Putamen (tissue), 1 donor: ENCODE measurements at regions not wholly inside any gene's neighbourhood (a gene's known extent, or its start where the extent isn't known, plus 50 kb on each side); places are given as distances from the start of the nearest gene placed in this dataset.
"Not testable (repeated sequence)": the region's sequence is repeated elsewhere in the genome, so short reads cannot be mapped to it uniquely, and the experiment has no call there.

ENCODE experiments used
- DNase-seq: peaks from one replicate; pipeline ENCODE4 v3.0.0-alpha.2; 2016; ENCODE audit warnings: low spot score

DNA sequence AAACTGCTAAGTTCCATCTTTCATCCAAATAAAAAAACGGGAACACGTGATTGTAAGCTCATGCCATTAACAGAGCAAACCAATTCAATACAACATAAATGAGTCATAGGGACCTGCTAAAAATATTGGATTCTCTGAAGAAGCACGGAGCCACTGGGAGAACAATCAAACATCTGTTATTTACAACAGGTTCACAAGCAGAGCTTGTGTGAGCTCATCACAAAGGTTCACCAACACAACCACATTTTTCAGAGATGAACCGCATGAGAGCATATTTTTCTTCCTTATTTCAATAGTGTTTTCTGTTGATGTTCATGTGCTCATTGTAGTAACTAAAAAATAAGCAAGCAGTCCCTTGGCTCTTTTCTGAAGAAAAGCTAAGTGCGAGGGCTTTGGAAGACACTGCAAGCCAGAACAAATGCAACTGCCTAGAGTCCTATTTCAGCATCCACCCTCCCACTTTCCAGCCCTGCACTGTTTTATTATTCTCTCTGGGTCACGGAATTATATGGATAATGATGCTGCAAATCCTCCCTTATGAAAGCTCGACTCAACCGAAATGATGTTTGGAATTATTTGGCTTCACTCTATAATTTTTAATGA is 545.8 kb downstream of the LIG4 start:
- DNase-seq, result no peak

DNA sequence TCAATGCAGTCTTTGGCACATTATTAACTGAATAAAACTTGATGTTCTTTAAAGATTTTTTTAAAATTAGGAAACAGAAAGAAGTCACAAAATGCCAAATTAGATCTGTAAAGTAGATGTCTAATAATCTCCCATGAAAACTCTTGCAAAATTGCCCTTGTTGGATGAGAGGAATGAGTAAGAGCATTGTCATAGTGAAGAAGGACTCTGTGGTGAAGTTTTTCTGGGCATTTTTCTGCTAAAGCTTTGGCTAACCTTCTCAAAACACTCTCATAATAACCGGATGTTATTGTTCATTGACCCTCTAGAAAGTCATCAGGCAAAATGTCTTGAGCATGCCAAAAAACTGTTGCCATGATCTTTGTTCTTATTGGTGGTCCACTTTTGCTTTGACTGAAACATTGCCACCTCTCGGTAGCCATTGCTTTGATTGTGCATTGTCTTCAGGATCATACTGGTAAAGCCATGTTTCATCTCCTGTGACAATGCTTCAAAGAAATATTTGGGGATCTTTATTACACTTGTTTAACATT is 549.3 kb downstream of the LIG4 start:
- DNase-seq, result no peak

DNA sequence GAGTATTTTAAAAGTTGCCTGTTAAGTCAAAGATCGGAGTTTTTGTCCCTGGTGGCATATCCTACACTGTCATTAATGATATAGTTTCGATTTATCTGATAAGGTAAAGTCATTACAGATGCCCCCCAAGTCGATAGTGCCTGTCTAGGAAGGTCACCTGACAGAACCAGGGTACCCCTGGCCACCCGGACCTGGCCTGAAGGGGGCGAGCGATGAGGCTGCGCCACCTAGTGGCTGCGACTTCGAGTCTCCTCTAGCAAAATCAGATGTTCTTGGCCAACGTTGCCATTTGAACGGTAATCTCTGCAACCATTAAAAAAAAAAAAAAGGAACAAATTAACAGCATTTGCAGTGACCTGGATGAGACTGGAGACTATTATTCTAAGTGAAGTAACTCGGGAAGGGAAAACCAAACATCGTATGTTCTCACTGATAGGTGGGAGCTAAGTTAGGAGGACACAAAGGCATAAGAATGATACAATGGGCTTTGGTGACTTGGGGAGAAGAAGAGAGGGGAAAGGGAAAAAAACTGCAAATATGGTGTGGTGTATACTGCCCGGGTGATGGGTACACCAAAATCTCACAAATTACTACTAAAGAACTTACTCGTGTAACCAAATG is 565.1 kb downstream of the LIG4 start:
- peak; percentile 5 for DNase-seq

DNA sequence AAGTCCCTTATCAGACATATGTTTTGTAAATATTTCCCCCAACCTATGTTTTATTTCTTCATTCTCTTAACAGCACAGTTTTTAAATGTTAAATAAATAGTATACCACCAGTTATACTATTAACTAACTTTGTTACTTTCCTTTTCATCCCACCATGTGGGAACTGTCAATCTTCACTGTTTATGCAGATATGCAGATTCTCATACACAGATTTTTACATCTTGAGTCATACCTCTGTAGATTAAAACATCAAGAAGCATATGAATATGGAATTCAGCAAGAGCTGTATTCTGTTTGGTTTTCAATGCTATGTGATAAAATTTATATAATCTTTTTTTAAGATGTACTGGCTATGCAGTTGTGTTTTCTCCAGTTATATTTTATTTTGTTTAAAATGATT is 566.3 kb downstream of the LIG4 start:
- no peak for DNase-seq

DNA sequence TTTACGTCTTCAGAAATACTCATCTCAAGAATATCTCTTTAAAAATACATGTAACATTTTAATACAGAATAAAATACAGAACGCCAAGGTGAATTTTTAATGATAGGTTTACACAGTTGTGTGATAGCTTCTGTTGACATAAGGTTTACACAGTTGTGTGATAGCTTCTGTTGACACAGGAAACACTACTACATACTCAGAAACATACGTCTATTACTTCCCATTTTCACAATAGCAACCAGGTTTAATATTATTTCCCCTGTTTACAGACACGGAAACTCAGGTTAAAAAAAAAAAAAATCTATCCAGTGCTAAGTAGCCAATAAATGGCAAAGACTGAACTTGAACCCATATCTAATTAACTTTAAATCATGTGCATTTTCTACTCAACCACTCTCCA is 571.2 kb downstream of the LIG4 start:
- DNase-seq, result no peak

DNA sequence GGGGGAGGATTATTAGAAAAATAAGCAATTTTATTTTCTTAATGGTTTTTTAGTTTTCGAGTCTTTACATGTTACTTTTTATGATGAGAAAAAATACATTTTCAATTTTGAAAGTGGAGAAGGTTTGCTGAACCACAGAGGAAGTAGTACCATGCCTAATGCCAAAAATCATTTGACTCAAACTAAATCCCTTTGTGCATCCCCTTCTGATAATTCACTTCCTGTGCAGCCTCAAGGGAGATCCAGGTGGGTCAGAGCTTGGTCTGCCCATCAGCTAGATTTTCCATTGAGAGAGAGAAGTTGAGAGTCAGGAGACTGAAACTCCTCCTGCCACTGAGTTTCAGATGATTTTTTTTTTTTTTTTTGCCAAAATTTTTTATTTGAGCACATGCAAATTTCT is 571.7 kb downstream of the LIG4 start:
- no peak for DNase-seq

DNA sequence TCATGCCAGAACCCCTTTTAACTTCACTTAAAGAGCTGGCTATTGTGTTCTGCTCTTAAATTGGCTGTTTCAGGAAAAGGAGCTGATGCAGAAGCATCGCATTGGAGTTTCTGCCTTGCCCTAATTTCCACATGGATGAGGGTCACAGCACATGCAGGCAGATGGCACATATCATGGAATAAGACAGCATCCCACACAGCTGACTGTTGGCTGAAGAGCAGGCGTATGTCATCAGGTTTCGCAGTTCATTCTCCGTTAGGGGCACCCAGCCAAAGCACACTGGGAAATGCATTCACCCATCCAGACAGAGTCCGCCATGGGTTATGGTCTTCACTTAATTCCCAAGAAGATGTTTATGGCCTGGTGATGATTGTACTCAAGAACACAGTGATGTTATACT is 572.5 kb downstream of the LIG4 start:
- DNase-seq, result no peak

DNA sequence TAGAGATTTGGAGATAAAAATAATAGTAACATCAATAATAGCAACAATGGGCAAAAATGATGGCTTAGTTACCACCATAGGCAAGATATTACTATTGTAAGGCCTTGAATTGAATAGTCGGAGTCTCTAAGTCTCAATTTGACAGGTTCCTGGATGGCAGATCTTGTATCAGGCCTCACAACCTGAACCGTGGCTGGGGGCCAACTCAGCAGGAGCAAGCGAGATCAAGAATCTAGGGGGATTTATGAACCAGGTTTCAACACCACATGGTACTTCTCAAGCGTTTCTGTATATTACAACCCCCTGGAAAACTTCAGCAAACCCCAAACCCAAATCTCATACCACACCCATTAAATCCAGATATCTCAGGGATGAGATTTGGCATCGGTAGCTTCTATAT is 573.8 kb downstream of the LIG4 start:
- no peak for DNase-seq

DNA sequence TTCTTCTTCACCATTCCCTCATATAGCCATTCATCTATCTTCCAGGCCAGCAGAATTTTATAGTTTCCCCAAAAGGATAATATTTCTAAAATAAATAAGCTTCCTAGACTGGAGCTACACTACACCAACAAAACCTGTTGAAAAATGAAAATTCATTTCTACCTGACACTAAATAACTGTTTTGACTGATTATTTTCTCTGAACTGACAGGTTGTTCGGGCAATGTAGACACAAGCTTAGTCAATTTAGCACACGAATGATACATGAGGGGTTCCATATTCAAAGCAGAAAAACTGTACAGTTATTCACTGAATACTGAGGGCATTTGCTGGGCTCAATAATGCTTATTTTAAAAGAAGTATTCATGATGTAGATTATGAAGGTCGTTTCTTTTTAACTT is 589.7 kb downstream of the LIG4 start:
- DNase-seq, result no peak

DNA sequence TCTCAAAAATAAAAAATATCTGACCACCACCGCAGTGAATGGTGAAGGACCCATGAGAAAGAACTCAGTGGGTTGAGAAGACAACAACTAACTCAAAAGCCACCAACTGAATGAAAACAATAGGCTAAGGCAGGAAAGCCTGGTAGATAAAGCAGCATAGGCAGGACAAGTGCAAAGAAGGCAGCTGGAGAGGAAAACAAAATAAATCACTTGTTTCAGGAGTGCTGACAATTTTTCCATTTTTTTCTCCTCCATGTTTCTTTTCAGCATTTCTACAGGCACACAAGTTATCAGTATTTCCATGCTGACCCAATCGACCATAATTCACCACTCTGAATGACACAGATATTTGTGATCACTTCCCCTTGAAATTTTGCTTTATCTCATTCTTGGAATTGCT is 597.8 kb downstream of the LIG4 start:
- no peak for DNase-seq

DNA sequence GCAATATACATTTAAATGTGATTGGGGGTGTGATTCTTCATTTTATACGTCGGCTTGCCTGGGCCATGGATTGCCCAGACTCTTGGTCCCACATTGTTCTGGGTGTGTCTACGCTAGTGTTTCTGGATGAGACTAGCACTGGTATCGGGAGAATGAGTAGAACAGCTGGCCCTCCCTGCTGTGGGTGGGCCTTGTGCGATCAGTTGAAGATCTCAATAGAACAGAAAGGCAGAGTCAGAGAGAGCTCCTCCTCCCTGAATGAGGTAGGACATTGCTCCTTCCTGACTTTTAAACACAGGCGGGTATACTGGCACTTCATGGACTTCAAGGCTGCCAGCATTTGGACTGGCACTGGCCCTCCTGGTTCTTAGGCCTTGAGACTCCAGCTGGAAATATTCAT is 603.0 kb downstream of the LIG4 start:
- DNase-seq, result no peak

DNA sequence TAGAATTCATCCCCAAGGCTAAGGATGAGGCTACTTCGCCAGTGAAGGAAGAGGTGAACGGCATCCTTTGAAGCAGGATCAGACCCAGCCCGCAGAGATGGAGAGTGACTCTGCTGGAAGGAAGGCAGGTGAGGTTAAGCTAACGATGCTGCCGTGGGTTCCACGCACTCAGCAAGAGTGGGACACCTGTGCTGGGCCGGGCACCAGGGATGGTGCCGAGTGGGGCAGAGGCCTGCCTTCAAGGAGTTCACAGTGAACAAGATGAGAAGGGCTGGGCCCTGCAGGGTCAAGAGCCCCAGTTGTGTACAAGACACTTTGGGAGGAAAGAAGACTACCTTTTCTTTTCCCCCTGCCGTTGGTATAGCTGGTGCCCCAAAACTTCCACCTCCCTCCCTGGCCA is 606.6 kb downstream of the LIG4 start:
- no peak for DNase-seq

DNA sequence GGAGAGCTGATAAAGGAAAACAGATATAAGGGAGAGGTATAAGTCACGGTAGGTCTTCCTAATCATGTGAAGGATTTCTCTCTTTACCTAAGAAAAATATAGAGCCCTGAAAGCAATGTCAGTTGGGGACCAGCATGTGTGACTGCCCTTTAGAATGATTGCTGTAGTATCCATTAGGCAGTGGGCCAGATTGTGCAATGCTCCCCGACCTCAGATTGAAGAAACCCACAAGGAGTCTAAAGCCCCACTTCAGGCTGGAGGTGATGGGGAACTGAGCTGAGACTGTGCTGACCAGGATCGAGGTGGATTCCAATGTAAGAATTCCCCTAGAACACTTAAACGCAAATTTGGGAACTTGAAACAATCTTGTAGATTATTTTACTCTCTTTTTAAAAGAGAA is 614.4 kb downstream of the LIG4 start:
- DNase-seq, result no peak

DNA sequence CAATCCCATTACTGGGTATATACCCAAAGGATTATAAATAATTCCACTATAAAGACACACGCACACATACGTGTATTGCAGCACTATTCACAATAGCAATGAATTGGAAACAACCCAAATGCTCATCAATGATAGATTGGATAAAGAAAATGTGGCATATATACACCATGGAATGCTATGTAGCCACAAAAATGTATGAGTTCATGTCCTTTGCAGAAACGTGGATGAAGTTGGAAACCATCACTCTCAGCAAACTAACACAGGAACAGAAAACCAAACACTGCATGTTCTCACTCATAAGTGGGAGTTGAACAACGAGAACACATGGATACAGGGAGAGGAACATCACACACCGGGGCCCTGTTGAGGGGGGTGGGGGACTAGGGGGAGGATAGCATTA is 619.0 kb downstream of the LIG4 start:
- not testable (repeated sequence) for DNase-seq

DNA sequence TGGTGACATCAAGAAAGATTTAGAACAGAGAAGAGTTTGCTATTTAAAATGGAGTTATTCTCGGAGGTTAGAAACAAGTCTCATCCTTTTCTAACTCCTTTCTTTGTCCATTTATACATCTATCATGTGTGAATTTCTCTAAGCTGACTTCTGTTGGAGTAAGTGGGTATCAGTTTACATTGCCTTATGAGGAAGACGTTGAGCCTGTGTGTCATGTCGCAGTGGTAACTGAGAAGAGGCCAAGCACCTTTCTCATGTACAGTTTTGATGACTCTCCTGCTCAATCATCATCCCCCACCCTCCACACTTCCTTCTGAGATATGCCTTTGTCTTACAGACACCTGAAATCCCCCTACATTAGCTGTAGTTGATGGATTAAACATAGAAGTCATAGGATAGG is 624.8 kb downstream of the LIG4 start:
- DNase-seq, result no peak

DNA sequence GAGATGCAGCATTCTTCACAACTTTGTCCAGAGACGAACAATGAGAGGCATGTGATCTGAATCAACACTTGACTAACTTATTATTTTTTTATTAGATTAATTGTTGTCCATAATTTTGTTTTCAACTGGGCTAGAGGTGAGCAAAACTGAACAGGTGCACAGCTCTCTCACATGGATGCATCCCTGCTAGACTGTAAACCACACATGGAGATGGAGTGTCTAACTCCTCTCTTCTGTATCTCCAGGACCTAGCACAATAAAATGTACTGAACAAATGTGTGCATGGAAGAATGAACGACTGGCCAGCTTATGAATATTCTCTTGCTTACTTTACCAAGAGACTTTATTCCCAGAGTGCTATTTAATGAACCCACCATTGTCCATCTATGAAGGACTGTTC is 627.7 kb downstream of the LIG4 start:
- no peak for DNase-seq

DNA sequence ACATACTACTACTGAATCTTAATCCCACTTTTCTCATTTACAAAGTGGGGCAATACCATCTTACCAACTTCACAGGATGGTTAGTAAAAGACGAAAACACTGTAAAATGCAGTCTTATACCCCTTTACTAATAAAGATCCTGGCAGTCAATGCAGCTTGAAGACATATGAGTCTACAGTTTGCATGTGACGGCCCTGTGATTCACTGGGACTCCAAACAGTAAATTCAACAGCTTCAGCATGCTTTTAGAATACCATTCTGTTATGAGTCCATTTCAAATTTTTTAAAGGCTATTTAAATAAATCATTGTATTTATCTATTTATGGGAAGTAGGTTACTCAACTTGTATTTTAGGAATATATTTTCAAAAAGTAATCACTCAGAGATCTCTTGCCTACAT is 629.1 kb downstream of the LIG4 start:
- no peak for DNase-seq

DNA sequence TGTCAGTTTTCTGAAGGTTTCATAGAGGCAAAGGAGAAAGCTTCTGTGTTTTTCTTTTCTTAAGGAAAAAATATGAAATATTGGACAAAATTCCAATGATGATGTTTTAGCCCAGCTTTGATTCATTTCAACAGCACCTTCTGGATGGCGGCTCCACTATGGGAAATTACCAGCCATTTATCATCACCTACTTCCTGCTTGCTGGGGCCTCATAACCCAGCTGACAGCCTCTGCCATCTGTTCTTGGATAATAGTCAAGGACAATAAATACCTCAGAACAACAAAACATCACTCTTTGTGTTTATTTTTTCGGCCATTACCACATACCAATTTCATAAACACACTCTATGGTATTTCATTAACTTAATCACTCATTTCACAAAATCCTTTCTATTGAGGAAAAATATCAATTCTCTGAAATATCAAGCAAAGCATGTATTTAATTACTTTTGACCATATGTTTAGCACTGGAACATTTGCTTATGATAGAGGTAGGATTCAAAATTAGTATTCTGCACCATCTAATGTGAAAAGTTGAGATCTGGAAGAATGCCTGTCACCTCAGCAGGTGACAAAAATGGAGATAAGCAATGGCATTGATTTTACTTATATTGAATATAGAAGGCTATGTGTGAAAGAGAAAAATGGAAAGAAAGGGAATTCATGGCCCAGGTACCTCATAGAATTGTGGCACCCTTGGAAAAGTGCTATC is 629.7 kb downstream of the LIG4 start:
- no peak for DNase-seq

DNA sequence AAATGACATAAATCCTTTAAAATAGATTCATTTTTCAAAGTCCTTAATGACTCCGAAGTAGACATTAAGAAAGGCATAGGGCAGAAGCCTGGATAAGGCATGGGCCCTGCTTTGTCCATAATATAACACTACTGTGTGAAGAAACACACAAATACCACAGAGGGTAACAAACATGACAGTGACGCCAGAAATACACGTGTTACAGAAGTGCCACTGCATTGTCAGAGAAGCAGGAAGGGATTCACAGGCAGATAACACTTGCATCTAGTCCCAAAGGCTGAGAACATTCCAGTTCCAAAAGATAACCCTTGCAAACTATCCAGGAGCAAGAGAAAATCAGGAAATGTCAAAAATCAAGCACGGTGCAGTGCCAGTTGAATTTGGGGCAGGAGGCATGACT is 633.2 kb downstream of the LIG4 start:
- DNase-seq, result no peak

DNA sequence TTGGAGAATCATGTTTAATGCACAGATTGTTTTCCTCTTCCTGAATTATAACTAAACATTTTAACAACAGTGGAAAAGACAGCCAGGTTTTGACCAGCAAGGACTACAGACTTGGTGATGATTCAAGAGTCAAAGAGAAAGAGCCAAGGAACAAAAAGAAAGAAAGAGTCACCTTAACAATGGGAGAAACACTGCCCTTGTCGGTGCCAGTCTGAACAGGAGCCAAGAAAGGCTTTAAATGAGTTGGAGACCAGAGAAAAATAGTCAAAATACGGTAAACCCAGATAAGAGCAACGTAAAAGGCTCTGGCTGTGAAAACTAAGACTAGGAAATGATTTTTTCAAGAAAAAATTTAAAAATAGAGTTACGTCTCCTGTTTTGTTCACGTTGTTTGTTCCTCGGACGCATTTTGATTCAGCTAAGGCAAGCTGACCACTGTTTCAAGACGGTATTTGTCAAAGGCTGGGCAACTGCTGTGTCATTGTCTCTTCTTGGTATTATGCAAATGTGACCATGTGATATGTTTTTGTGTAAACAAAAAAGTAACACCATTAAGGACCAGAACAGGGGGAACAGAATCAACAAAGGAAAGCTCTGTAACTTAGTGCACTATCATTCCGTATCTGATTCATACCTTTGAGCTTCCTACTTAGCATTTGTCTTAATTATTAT is 634.5 kb downstream of the LIG4 start:
- DNase-seq, result no peak

DNA sequence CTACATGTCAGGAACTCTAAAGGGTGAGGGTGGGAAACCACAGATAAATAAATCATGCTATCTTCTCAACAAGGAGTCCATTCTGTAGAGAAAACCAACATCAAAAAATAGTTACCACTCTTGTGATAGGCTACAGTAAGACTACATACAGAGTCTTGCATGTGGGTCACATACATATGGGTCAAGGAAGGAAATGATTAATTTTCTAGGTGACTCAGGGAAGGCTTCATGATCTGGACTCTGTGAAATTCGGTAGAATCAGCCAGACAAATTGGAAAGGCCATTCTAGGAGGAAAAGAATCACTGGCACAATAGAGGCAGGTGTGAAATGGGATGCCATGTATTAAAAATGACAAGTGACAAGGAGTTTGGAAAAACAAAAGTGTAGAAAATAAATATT is 638.9 kb downstream of the LIG4 start:
- no peak for DNase-seq

DNA sequence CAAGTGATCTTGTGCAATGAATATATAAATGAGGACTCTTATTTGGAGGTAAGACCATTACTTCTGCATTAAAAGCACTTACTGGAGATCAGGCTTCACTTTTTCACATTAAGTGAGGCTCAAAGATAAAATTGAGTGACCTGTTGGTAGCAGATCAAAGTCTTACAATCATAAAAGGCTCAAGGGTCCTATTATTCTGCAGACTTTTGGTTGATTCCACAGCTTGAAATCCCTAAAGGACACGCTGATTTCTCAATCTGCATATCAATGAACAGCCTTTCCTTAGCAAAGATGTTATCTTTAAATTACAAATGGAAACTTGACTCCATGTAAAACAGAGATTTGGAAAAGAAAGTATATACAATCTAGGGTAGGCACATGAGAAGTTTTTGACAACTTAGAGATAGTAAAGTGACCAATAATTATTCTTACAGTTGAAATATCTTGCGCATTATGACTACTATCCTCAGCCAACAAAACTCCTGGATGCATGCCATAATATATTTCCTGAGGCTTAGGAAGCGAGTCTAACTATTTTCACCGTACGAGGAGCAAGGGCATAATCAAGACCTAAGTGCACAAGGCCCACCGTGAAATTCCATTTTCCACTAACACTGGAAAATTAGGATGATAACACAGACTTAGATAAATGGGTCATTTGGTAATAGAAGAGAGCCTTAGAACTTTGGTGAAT is 640.7 kb downstream of the LIG4 start:
- DNase-seq, result no peak
